MM.1S (cell line): ENCODE measurements at regions not wholly inside any gene's neighbourhood (a gene's known extent, or its start where the extent isn't known, plus 50 kb on each side); places are given as distances from the start of the nearest gene placed in this dataset.

Source experiments
- DNase-seq: peaks from one replicate; pipeline ENCODE4 v3.0.0-alpha.2; 2015
- H2AFZ ChIP-seq: fragments of 300-600 bp; sonication (generic); 2 replicates; pipeline ENCODE4 v1.6.0; 2016; ENCODE audit warnings: antibody characterized with exemption, low read length
- H3F3A ChIP-seq: fragments of 300-600 bp; sonication (generic); 2 replicates; pipeline ENCODE4 v1.6.1; 2016; ENCODE audit warnings: mild to moderate bottlenecking, antibody characterized with exemption, low read length, moderate library complexity, mixed read lengths; ENCODE audit not compliant: insufficient read depth
- H3K27ac ChIP-seq: fragments of 300-600 bp; sonication (generic); 2 replicates; pipeline ENCODE4 v1.5.1; 2016; ENCODE audit warnings: mild to moderate bottlenecking, low read length
- H3K27me3 ChIP-seq: fragments of 300-600 bp; sonication (generic); replicated peaks from 2 replicates; pipeline ENCODE4 v1.6.0; 2016; ENCODE audit warnings: low read length; ENCODE audit not compliant: insufficient read depth
- H3K36me3 ChIP-seq: fragments of 300-600 bp; sonication (generic); replicated peaks from 2 replicates; pipeline ENCODE4 v1.6.1; 2016; ENCODE audit warnings: mild to moderate bottlenecking, low read length, mixed read lengths; ENCODE audit not compliant: insufficient read depth
- H3K4me1 ChIP-seq: fragments of 300-600 bp; sonication (generic); 2 replicates; pipeline ENCODE4 v1.6.1; 2016; ENCODE audit warnings: low read length, mixed read lengths
- H3K4me2 ChIP-seq: fragments of 300-600 bp; sonication (generic); 2 replicates; pipeline ENCODE4 v1.6.0; 2016; ENCODE audit warnings: low read depth, low read length
- H3K4me3 ChIP-seq: fragments of 300-600 bp; sonication (generic); 2 replicates; pipeline ENCODE4 v1.5.1; 2016; ENCODE audit warnings: low read length, mixed read lengths
- H3K79me2 ChIP-seq: fragments of 300-600 bp; sonication (generic); 2 replicates; pipeline ENCODE4 v1.6.1; 2016; ENCODE audit warnings: mixed run types, low read length, mixed read lengths
- H3K9ac ChIP-seq: fragments of 300-600 bp; sonication (generic); 2 replicates; pipeline ENCODE4 v1.6.1; 2016; ENCODE audit warnings: low read length, mixed read lengths
- H3K9me2 ChIP-seq: fragments of 300-600 bp; sonication (generic); replicated peaks from 2 replicates; pipeline ENCODE4 v1.6.1; 2016; ENCODE audit warnings: mild to moderate bottlenecking, low read length, mixed read lengths; ENCODE audit not compliant: insufficient read depth
- H3K9me3 ChIP-seq: fragments of 300-600 bp; sonication (generic); replicated peaks from 2 replicates; pipeline ENCODE4 v1.6.1; 2016; ENCODE audit warnings: mild to moderate bottlenecking, low read length, mixed read lengths; ENCODE audit not compliant: insufficient read depth
- H4K20me1 ChIP-seq: fragments of 300-600 bp; sonication (generic); 2 replicates; pipeline ENCODE4 v1.6.1; 2016; ENCODE audit warnings: mild to moderate bottlenecking, low read length, moderate library complexity, mixed read lengths; ENCODE audit not compliant: insufficient read depth
- EZH2 ChIP-seq: fragments of 300-600 bp; sonication (generic); optimal IDR thresholded peaks from 2 replicates; pipeline ENCODE3; 2017; ENCODE audit warnings: low read depth, mild to moderate bottlenecking, antibody characterized with exemption, low read length, mixed read lengths
- EZH2phosphoT487 ChIP-seq: fragments of 300-600 bp; sonication (generic); IDR thresholded peaks from 2 replicates; pipeline ENCODE4 v1.6.1; 2018; ENCODE audit warnings: antibody characterized with exemption, low read length
- TF ChIP-seq, protein P1 (sequence below): fragments of 300-600 bp; sonication (generic); IDR thresholded peaks from 2 replicates; pipeline ENCODE4 v1.5.1; 2016; ENCODE audit warnings: antibody characterized with exemption, low read length, mixed read lengths

GRCh38 chr1:114328361-114328904 lies 174.8 kb upstream of the SYT6 start:
- Histone ChIP-seq H3K36me3 (no peaks in the 10 kb centered on the region), H3K9me3 (no peaks in the 10 kb centered on the region), H4K20me1 (no peaks in the 10 kb centered on the region), H3F3A (no peaks in the 10 kb centered on the region), H3K27me3 (no peaks in the 10 kb centered on the region), H3K4me3 (no peak overlapping the region), H3K79me2 (no peaks in the 10 kb centered on the region), H3K4me2 (no peak overlapping the region), H2AFZ (no peak overlapping the region), H3K9me2 (no peaks in the 10 kb centered on the region), H3K27ac (no peak overlapping the region), H3K9ac (no peak overlapping the region), H3K4me1 (no peaks in the 10 kb centered on the region)
- TF ChIP-seq EZH2phosphoT487 (no peak), EZH2 (no peak)
- TF ChIP-seq, protein P1, sequence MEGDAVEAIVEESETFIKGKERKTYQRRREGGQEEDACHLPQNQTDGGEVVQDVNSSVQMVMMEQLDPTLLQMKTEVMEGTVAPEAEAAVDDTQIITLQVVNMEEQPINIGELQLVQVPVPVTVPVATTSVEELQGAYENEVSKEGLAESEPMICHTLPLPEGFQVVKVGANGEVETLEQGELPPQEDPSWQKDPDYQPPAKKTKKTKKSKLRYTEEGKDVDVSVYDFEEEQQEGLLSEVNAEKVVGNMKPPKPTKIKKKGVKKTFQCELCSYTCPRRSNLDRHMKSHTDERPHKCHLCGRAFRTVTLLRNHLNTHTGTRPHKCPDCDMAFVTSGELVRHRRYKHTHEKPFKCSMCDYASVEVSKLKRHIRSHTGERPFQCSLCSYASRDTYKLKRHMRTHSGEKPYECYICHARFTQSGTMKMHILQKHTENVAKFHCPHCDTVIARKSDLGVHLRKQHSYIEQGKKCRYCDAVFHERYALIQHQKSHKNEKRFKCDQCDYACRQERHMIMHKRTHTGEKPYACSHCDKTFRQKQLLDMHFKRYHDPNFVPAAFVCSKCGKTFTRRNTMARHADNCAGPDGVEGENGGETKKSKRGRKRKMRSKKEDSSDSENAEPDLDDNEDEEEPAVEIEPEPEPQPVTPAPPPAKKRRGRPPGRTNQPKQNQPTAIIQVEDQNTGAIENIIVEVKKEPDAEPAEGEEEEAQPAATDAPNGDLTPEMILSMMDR: no peak
- DNase-seq: no peak

DNA sequence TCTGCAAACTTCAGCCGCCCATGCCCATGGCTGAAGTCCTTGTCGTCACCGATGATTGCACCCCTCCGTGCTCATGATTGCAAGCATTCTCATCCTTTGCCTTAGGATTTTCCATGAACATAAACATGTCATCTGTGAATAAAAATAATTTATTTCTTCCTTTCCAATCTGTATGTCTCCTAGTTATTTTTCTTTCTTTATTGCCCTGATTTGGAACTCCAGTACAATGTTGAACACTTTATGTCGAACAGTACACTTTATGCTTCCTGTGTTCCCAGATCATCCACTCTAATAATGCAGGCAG lies 170.9 kb upstream of the SYT6 start:
- Histone ChIP-seq H3K9ac (no peak overlapping the region), H3F3A (no peaks in the 10 kb centered on the region), H3K27ac (no peak overlapping the region), H3K4me3 (no peak overlapping the region), H3K36me3 (no peaks in the 10 kb centered on the region), H4K20me1 (no peaks in the 10 kb centered on the region), H3K9me2 (no peaks in the 10 kb centered on the region), H2AFZ (no peak overlapping the region), H3K79me2 (no peaks in the 10 kb centered on the region), H3K27me3 (no peaks in the 10 kb centered on the region), H3K4me2 (no peak overlapping the region), H3K9me3 (no peaks in the 10 kb centered on the region), H3K4me1 (no peaks in the 10 kb centered on the region)
- no peak for DNase-seq
- no peak for TF ChIP-seq EZH2phosphoT487
- no peak for TF ChIP-seq EZH2
- TF ChIP-seq, protein P1: no peak

- H3K9me2 ChIP-seq: no peaks in the 10 kb centered on the region
- no peaks in the 10 kb centered on the region for H3K4me1 ChIP-seq
- no peaks in the 10 kb centered on the region for H3F3A ChIP-seq
- TF ChIP-seq, protein P1: no peak
- TF ChIP-seq EZH2phosphoT487 (no peak), EZH2 (no peak)
- H2AFZ ChIP-seq: no peak overlapping the region
- H3K4me2 ChIP-seq: no peak overlapping the region
- H3K9ac ChIP-seq: no peak overlapping the region
- no peak for DNase-seq
- H3K4me3 ChIP-seq: no peak overlapping the region
- no peak overlapping the region for H3K27ac ChIP-seq
- H3K27me3 ChIP-seq: no peaks in the 10 kb centered on the region
- no peaks in the 10 kb centered on the region for H3K36me3 ChIP-seq
- H4K20me1 ChIP-seq: no peaks in the 10 kb centered on the region
- no peaks in the 10 kb centered on the region for H3K79me2 ChIP-seq
- H3K9me3 ChIP-seq: no peaks in the 10 kb centered on the region
Observed at GRCh38 chr1:114323959-114324661, 170.4 kb upstream of the SYT6 start.
